GM12891 (cell line): ENCODE measurements at regions not wholly inside any gene's neighbourhood (a gene's known extent, or its start where the extent isn't known, plus 50 kb on each side); places are given as distances from the start of the nearest gene placed in this dataset.

Source experiments
- POLR2A ChIP-seq: IDR thresholded peaks from 2 replicates; pipeline ENCODE4 v1.6.1; 2011; ENCODE audit warnings: low read depth, low read length, control low read depth
- SPI1 ChIP-seq: IDR thresholded peaks from 2 replicates; pipeline ENCODE4 v1.6.1; 2011; ENCODE audit warnings: low read depth, low read length, control low read depth
- TAF1 ChIP-seq: IDR thresholded peaks from 2 replicates; pipeline ENCODE4 v1.6.1; 2011; ENCODE audit warnings: low read depth, low read length, control low read depth

DNA sequence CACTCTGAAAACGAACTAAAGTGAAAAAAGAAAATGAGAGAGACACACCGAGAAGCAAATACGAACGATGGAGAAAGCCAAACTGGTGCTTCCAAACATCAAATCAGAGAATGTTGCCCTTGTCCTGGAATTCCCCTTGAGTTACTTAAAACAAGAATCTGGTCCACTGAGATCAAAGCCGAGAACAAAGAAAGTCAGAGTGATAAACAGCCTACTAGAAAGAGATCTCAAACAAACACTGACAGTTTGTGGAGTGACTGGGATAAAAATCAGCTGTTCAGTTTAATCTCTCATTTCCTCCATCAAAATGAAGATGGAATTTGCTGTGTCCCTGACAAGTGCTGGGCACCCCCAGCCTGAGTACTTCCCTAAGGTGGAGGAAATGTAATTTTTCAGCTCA lies 582.6 kb downstream of the NR2F1-AS1 start:
- TF ChIP-seq SPI1 (no peak), POLR2A (no peak), TAF1 (no peak)
